H1 (cell line): ENCODE measurements at regions not wholly inside any gene's neighbourhood (a gene's known extent, or its start where the extent isn't known, plus 50 kb on each side); places are given as distances from the start of the nearest gene placed in this dataset.

Experiments used
- CTCF ChIA-PET: fragments of 300-600 bp; sonication (Branson Sonifier 250); formaldehyde crosslinking; loops from one replicate; lab custom pipeline; 2021; ENCODE audit not compliant: partially characterized antibody; lab: Charles Lee
- POLR2A ChIA-PET: fragments of 300-600 bp; sonication (Branson Sonifier 250); formaldehyde crosslinking; loops from one replicate; lab custom pipeline; 2021; ENCODE audit warnings: inconsistent platforms; ENCODE audit not compliant: partially characterized antibody; lab: Charles Lee
- DNase-seq, 2 experiments: peaks; one replicate each; pipeline versions ENCODE4 v3.0.0 to v3.0.0-alpha.2; 2010 to 2022; ENCODE audit warnings: low spot score in 2 of 2, low read depth in 1 of 2, mixed read lengths in 1 of 2
- FAIRE-seq: peaks from 2 replicates; lab custom pipeline; 2011; peaks lifted over from hg19 to GRCh38; lab: Jason Lieb, UNC
- H2AFZ ChIP-seq: 2 replicates; pipeline ENCODE4 v1.8.1; 2012; ENCODE audit warnings: low read length, inconsistent platforms
- H2AK5ac ChIP-seq: 2 replicates; pipeline ENCODE4 v1.6.1; 2013; ENCODE audit warnings: low read depth, low read length
- H2BK120ac ChIP-seq: replicated peaks from 2 replicates; pipeline ENCODE3; 2013; ENCODE audit warnings: low read depth, low read length, inconsistent platforms
- H2BK12ac ChIP-seq: 2 replicates; pipeline ENCODE4 v1.6.1; 2013; ENCODE audit warnings: low read depth, low read length
- H2BK15ac ChIP-seq: 2 replicates; pipeline ENCODE4 v1.6.1; 2013; ENCODE audit warnings: low read length
- H2BK20ac ChIP-seq: 2 replicates; pipeline ENCODE4 v1.6.1; 2013; ENCODE audit warnings: low read length
- H2BK5ac ChIP-seq: 2 replicates; pipeline ENCODE4 v1.6.1; 2013; ENCODE audit warnings: low read depth, low read length
- H3K14ac ChIP-seq: 2 replicates; pipeline ENCODE4 v1.6.1; 2013; ENCODE audit warnings: inconsistent platforms; ENCODE audit not compliant: insufficient read length
- H3K18ac ChIP-seq: 2 replicates; pipeline ENCODE4 v1.6.1; 2013; ENCODE audit warnings: low read length; ENCODE audit errors: extremely low read depth
- H3K23ac ChIP-seq: 2 replicates; pipeline ENCODE4 v1.6.1; 2013; ENCODE audit warnings: inconsistent platforms; ENCODE audit not compliant: insufficient read length
- H3K23me2 ChIP-seq: 2 replicates; pipeline ENCODE4 v1.6.1; 2013; ENCODE audit warnings: low read depth, low read length
- H3K27ac ChIP-seq: 2 replicates; pipeline ENCODE4 v1.6.1; 2011; ENCODE audit warnings: low read depth, low read length, inconsistent platforms
- H3K27me3 ChIP-seq, 4 experiments: replicated peaks in 1 of 4; 1 replicate in 1 of 4; 2 replicates in 3 of 4; pipeline versions ENCODE4 v1.6.1 to v1.8.1; 2011 to 2013; ENCODE audit warnings: low read length in 3 of 4, mild to moderate bottlenecking in 3 of 4, inconsistent platforms in 2 of 4, mixed read lengths in 2 of 4, moderate library complexity in 1 of 4; ENCODE audit not compliant: control insufficient read depth in 3 of 4, insufficient read depth in 3 of 4; ENCODE audit errors: extremely low read depth in 1 of 4
- H3K36me3 ChIP-seq, 4 experiments: 2 replicates each; pipeline versions ENCODE4 v1.6.1 to v1.8.1; 2011 to 2013; ENCODE audit warnings: mild to moderate bottlenecking in 4 of 4, low read length in 3 of 4, moderate library complexity in 2 of 4, control low read depth in 1 of 4, inconsistent platforms in 1 of 4; ENCODE audit not compliant: insufficient read depth in 4 of 4, control insufficient read depth in 2 of 4
- H3K4ac ChIP-seq: replicated peaks from 2 replicates; pipeline ENCODE3; 2013; ENCODE audit warnings: low read length, low read depth, mixed read lengths, inconsistent platforms; ENCODE audit not compliant: insufficient read length
- H3K4me1 ChIP-seq, 4 experiments: replicated peaks in 1 of 4; 1 replicate in 1 of 4; 2 replicates in 3 of 4; pipeline versions ENCODE4 v1.6.1 to v1.8.1; 2011 to 2013; ENCODE audit warnings: low read length in 3 of 4, inconsistent platforms in 2 of 4, mixed read lengths in 1 of 4; ENCODE audit not compliant: insufficient read depth in 4 of 4, control insufficient read depth in 3 of 4
- H3K4me2 ChIP-seq, 2 experiments: 2 replicates each; pipeline versions ENCODE4 v1.6.1 to v1.8.1; 2011 to 2013; ENCODE audit warnings: low read depth in 2 of 2, low read length in 2 of 2, control low read depth in 1 of 2, inconsistent platforms in 1 of 2, mild to moderate bottlenecking in 1 of 2; ENCODE audit not compliant: insufficient read depth in 1 of 2
- H3K4me3 ChIP-seq, 4 experiments: fragments of 200-600, 300-600 bp in 1 of 4; sonication (generic), shearing (Covaris generic), sonication (Bioruptor Twin) in 1 of 4; 2 replicates each; pipeline versions ENCODE4 v1.5.1 to v1.8.1; 2011 to 2016; ENCODE audit warnings: low read length in 4 of 4, low read depth in 3 of 4, control low read depth in 2 of 4, inconsistent platforms in 2 of 4, mild to moderate bottlenecking in 2 of 4, mixed read lengths in 1 of 4, moderate library complexity in 1 of 4; ENCODE audit not compliant: insufficient read depth in 2 of 4; ENCODE audit errors: extremely low read depth in 1 of 4
- H3K56ac ChIP-seq: replicated peaks from 2 replicates; pipeline ENCODE3; 2013; ENCODE audit warnings: low read depth, mild to moderate bottlenecking, mixed read lengths, low read length, inconsistent platforms; ENCODE audit not compliant: insufficient read length
- H3K79me1 ChIP-seq: 2 replicates; pipeline ENCODE4 v1.6.1; 2013; ENCODE audit warnings: low read depth, low read length, control low read depth
- H3K79me2 ChIP-seq, 2 experiments: 2 replicates each; pipeline versions ENCODE4 v1.6.1 to v1.8.1; 2012 to 2013; ENCODE audit warnings: low read length in 2 of 2, mild to moderate bottlenecking in 2 of 2, inconsistent platforms in 1 of 2; ENCODE audit not compliant: insufficient read depth in 2 of 2, control insufficient read depth in 1 of 2
- H3K9ac ChIP-seq, 4 experiments: replicated peaks in 1 of 4; 1 replicate in 1 of 4; 2 replicates in 3 of 4; pipeline versions ENCODE4 v1.6.1 to v1.8.1; 2011 to 2013; ENCODE audit warnings: low read depth in 3 of 4, low read length in 3 of 4, control low read depth in 2 of 4, mild to moderate bottlenecking in 2 of 4, moderate library complexity in 2 of 4, inconsistent platforms in 1 of 4; ENCODE audit errors: extremely low read depth in 1 of 4
- H3K9me3 ChIP-seq, 2 experiments: 2 replicates each; pipeline versions ENCODE4 v1.6.1 to v1.8.1; 2012 to 2013; ENCODE audit warnings: mild to moderate bottlenecking in 2 of 2, moderate library complexity in 2 of 2, control low read depth in 1 of 2, inconsistent platforms in 1 of 2, low read depth in 1 of 2, low read length in 1 of 2, mixed read lengths in 1 of 2; ENCODE audit not compliant: insufficient read depth in 2 of 2
- H4K20me1 ChIP-seq, 2 experiments: replicated peaks in 1 of 2; 2 replicates each; pipeline versions ENCODE3 to v1.8.1; 2011 to 2013; ENCODE audit warnings: inconsistent platforms in 2 of 2, low read length in 2 of 2, mild to moderate bottlenecking in 1 of 2; ENCODE audit not compliant: insufficient read depth in 2 of 2, control insufficient read depth in 1 of 2
- H4K5ac ChIP-seq: 2 replicates; pipeline ENCODE4 v1.6.1; 2013; ENCODE audit warnings: low read length, low read depth, mixed read lengths, inconsistent platforms; ENCODE audit not compliant: insufficient read length
- H4K8ac ChIP-seq: 2 replicates; pipeline ENCODE4 v1.8.0; 2013; ENCODE audit warnings: mild to moderate bottlenecking, moderate library complexity, low read length, inconsistent platforms; ENCODE audit not compliant: insufficient read depth; ENCODE audit errors: extremely low read depth
- H4K91ac ChIP-seq: replicated peaks from 2 replicates; pipeline ENCODE3; 2013; ENCODE audit warnings: low read length, mixed read lengths, inconsistent platforms; ENCODE audit not compliant: insufficient read length
- EGR1 ChIP-seq: IDR thresholded peaks from 2 replicates; pipeline ENCODE4 v1.6.1; 2011; ENCODE audit warnings: low read depth, low read length, borderline replicate concordance
- WGBS, 2 experiments: shearing (Covaris generic) in 1 of 2; methylation state at CpG; one replicate each; pipeline versions ENCODE4 v1.1.6 to v1.1.7; 2013 to 2015; ENCODE audit warnings: low lambda C conversion rate in 2 of 2, mixed read lengths in 2 of 2, inconsistent platforms in 1 of 2, low coverage in 1 of 2, missing lambda C conversion rate in 1 of 2; ENCODE audit not compliant: insufficient replicate concordance in 2 of 2, insufficient coverage in 1 of 2, insufficient read length in 1 of 2; ENCODE audit errors: extremely low coverage in 1 of 2, missing lambda C conversion rate in 1 of 2; 5-methylcytosine and 5-hydroxymethylcytosine counted together
- TF ChIP-seq, protein P1 (sequence below): IDR thresholded peaks from 2 replicates; pipeline ENCODE4 v1.6.1; 2011; ENCODE audit warnings: low read length, improper control_type of control experiment

- ChIA-PET POLR2A (no interaction called here), CTCF (no interaction called here)
- no peak overlapping the region for H4K8ac ChIP-seq
- H3K79me1 ChIP-seq, result no peaks in the 10 kb centered on the region
- no peak overlapping the region for H4K5ac ChIP-seq
- no peak overlapping the region for H3K23ac ChIP-seq
- no peaks in the 10 kb centered on the region for H3K27me3 ChIP-seq
- H2BK5ac ChIP-seq, result no peak overlapping the region
- no peak overlapping the region for H2AFZ ChIP-seq
- H3K4ac ChIP-seq, result no peak overlapping the region
- H3K18ac ChIP-seq, result no peak overlapping the region
- no peak overlapping the region for H2BK20ac ChIP-seq
- no peak overlapping the region for H2BK120ac ChIP-seq
- H3K9me3 ChIP-seq, result no peaks in the 10 kb centered on the region
- H3K56ac ChIP-seq, result no peak overlapping the region
- H3K79me2 ChIP-seq, result no peaks in the 10 kb centered on the region
- no peak for DNase-seq
- no peak overlapping the region for H3K27ac ChIP-seq
- no peak for FAIRE-seq
- H3K9ac ChIP-seq, result no peak overlapping the region
- no peaks in the 10 kb centered on the region for H3K36me3 ChIP-seq
- no peaks in the 10 kb centered on the region for H4K20me1 ChIP-seq
- no peak overlapping the region for H2BK15ac ChIP-seq
- no peaks in the 10 kb centered on the region for H3K23me2 ChIP-seq
- H2AK5ac ChIP-seq, result no peak overlapping the region
- H3K4me1 ChIP-seq, result no peaks in the 10 kb centered on the region
- H3K4me3 ChIP-seq, result no peak overlapping the region
- H3K4me2 ChIP-seq, result no peak overlapping the region
- 87% methylated on average over 3 of the region's 3 CpGs; no CpG with 5 or more reads in 1 of the 2 experiments for WGBS, 2 experiments
- no peak overlapping the region for H2BK12ac ChIP-seq
- H4K91ac ChIP-seq, result no peak overlapping the region
- no peak overlapping the region for H3K14ac ChIP-seq
- TF ChIP-seq EGR1, result no peak
- TF ChIP-seq, protein P1, sequence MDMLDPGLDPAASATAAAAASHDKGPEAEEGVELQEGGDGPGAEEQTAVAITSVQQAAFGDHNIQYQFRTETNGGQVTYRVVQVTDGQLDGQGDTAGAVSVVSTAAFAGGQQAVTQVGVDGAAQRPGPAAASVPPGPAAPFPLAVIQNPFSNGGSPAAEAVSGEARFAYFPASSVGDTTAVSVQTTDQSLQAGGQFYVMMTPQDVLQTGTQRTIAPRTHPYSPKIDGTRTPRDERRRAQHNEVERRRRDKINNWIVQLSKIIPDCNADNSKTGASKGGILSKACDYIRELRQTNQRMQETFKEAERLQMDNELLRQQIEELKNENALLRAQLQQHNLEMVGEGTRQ, result no peak
These were observed 404.1 kb upstream of the ST6GAL2 start for GRCh38 chr2:107290041-107290440.
